HepG2 (cell line): ENCODE measurements at regions not wholly inside any gene's neighbourhood (a gene's known extent, or its start where the extent isn't known, plus 50 kb on each side); places are given as distances from the start of the nearest gene placed in this dataset.

Experiments
- ADNP ChIP-seq: sonication (generic); formaldehyde crosslinking; IDR thresholded peaks from 2 replicates; pipeline ENCODE4 v1.4.0; 2020; ENCODE audit warnings: missing genetic modification reagents
- FOXM1 ChIP-seq: sonication (generic); formaldehyde crosslinking; IDR thresholded peaks from 2 replicates; pipeline ENCODE4 v1.5.0; 2020; ENCODE audit warnings: missing genetic modification reagents
- HDAC6 ChIP-seq: fragments of 200-600 bp; sonication (generic); IDR thresholded peaks from 2 replicates; pipeline ENCODE4 v1.7.0; 2017; ENCODE audit warnings: mild to moderate bottlenecking, antibody characterized with exemption, low read length, low read depth
- HOXA5 ChIP-seq: sonication (generic); formaldehyde crosslinking; IDR thresholded peaks from 2 replicates; pipeline ENCODE4 v1.4.0; 2020; ENCODE audit warnings: missing genetic modification reagents
- NFE2L1 ChIP-seq: sonication (generic); formaldehyde crosslinking; IDR thresholded peaks from 2 replicates; pipeline ENCODE4 v1.4.0; 2020; ENCODE audit warnings: missing genetic modification reagents, mild to moderate bottlenecking, borderline replicate concordance
- NR3C1 ChIP-seq: sonication (generic); formaldehyde crosslinking; IDR thresholded peaks from 2 replicates; pipeline ENCODE4 v1.4.0; 2020; ENCODE audit warnings: missing genetic modification reagents
- ZBTB3 ChIP-seq: sonication (generic); formaldehyde crosslinking; IDR thresholded peaks from 2 replicates; pipeline ENCODE4 v1.4.0; 2020; ENCODE audit warnings: low read depth, mild to moderate bottlenecking, moderate library complexity, missing genetic modification reagents, borderline replicate concordance
- ZNF224 ChIP-seq: sonication (generic); formaldehyde crosslinking; IDR thresholded peaks from 2 replicates; pipeline ENCODE4 v1.5.0; 2020; ENCODE audit warnings: mild to moderate bottlenecking, missing genetic modification reagents
- ZNF777 ChIP-seq: sonication (generic); formaldehyde crosslinking; IDR thresholded peaks from 2 replicates; pipeline ENCODE4 v1.4.0; 2020; ENCODE audit warnings: missing genetic modification reagents
- ZNF780A ChIP-seq: sonication (generic); formaldehyde crosslinking; IDR thresholded peaks from 2 replicates; pipeline ENCODE4 v1.8.0; 2022; ENCODE audit warnings: mild to moderate bottlenecking, missing genetic modification reagents, moderate library complexity
- TF ChIP-seq, protein P1 (sequence below): sonication (generic); formaldehyde crosslinking; IDR thresholded peaks from 2 replicates; pipeline ENCODE4 v1.8.1; 2023; ENCODE audit warnings: missing genetic modification reagents, inconsistent platforms, borderline replicate concordance
- TF ChIP-seq, protein P2 (sequence below): IDR thresholded peaks from 2 replicates; pipeline ENCODE4 v1.6.1; 2016; ENCODE audit warnings: missing biosample characterization, missing genetic modification reagents, low read depth
- TF ChIP-seq, protein P3 (sequence below): sonication (generic); formaldehyde crosslinking; IDR thresholded peaks from 2 replicates; pipeline ENCODE4 v1.5.0; 2020; ENCODE audit warnings: mild to moderate bottlenecking, missing genetic modification reagents, moderate library complexity

GRCh38 chr2:239762106-239762505 lies 263.0 kb downstream of the NDUFA10 start:
- TF ChIP-seq, protein P1, sequence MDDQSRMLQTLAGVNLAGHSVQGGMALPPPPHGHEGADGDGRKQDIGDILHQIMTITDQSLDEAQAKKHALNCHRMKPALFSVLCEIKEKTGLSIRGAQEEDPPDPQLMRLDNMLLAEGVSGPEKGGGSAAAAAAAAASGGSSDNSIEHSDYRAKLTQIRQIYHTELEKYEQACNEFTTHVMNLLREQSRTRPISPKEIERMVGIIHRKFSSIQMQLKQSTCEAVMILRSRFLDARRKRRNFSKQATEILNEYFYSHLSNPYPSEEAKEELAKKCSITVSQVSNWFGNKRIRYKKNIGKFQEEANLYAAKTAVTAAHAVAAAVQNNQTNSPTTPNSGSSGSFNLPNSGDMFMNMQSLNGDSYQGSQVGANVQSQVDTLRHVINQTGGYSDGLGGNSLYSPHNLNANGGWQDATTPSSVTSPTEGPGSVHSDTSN (CRISPR knock-in tag): no peak
- TF ChIP-seq, protein P2, sequence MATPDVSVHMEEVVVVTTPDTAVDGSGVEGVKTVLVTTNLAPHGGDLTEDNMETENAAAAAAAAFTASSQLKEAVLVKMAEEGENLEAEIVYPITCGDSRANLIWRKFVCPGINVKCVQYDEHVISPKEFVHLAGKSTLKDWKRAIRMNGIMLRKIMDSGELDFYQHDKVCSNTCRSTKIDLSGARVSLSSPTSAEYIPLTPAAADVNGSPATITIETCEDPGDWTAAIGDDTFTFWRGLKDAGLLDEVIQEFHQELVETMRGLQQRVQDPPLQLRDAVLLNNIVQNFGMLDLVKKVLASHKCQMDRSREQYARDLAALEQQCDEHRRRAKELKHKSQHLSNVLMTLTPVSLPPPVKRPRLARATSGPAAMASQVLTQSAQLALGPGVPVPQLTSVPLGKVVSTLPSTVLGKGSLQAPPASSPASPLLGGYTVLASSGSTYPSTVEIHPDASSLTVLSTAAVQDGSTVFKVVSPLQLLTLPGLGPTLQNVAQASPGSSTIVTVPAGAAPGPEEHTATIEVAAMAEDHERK (CRISPR knock-in tag): no peak
- TF ChIP-seq ZBTB3 (CRISPR knock-in tag) (no peak), NFE2L1 (CRISPR knock-in tag) (no peak), HDAC6 (no peak), NR3C1 (no peak), ZNF777 (CRISPR knock-in tag) (no peak), ADNP (CRISPR knock-in tag) (no peak), FOXM1 (CRISPR knock-in tag) (no peak), ZNF224 (no peak), HOXA5 (no peak), ZNF780A (no peak)
- TF ChIP-seq, protein P3, sequence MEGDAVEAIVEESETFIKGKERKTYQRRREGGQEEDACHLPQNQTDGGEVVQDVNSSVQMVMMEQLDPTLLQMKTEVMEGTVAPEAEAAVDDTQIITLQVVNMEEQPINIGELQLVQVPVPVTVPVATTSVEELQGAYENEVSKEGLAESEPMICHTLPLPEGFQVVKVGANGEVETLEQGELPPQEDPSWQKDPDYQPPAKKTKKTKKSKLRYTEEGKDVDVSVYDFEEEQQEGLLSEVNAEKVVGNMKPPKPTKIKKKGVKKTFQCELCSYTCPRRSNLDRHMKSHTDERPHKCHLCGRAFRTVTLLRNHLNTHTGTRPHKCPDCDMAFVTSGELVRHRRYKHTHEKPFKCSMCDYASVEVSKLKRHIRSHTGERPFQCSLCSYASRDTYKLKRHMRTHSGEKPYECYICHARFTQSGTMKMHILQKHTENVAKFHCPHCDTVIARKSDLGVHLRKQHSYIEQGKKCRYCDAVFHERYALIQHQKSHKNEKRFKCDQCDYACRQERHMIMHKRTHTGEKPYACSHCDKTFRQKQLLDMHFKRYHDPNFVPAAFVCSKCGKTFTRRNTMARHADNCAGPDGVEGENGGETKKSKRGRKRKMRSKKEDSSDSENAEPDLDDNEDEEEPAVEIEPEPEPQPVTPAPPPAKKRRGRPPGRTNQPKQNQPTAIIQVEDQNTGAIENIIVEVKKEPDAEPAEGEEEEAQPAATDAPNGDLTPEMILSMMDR (CRISPR knock-in tag): no peak
